Calu3 (cell line): ENCODE measurements at regions not wholly inside any gene's neighbourhood (a gene's known extent, or its start where the extent isn't known, plus 50 kb on each side); places are given as distances from the start of the nearest gene placed in this dataset.

Experiments used
- BruUV-seq: library from RNA; stranded (reverse); fragments of 400-500 nt; replicated peaks from 2 replicates; lab custom pipeline; 2021; lab: Mats Ljungman, UMichigan
- CTCF ChIA-PET: fragments of 300-600 bp; sonication (Branson Sonifier 250); formaldehyde crosslinking; loops from one replicate; lab custom pipeline; 2022; ENCODE audit warnings: antibody characterized with exemption; lab: Charles Lee
- DNase-seq: peaks from one replicate; pipeline ENCODE4 v3.0.0; 2022
- H3K27ac Mint-ChIP-seq: one replicate; pipeline ENCODE4 v1.8.0; 2022; ENCODE audit warnings: mixed read lengths; ENCODE audit not compliant: unreplicated experiment
- H3K27me3 Mint-ChIP-seq: one replicate; pipeline ENCODE4 v1.8.0; 2022; ENCODE audit warnings: mixed read lengths; ENCODE audit not compliant: unreplicated experiment
- H3K36me3 Mint-ChIP-seq: one replicate; pipeline ENCODE4 v1.8.0; 2022; ENCODE audit warnings: mild to moderate bottlenecking, moderate library complexity, mixed read lengths; ENCODE audit not compliant: insufficient read depth, unreplicated experiment
- H3K4me1 Mint-ChIP-seq: one replicate; pipeline ENCODE4 v1.8.0; 2022; ENCODE audit warnings: mild to moderate bottlenecking, low read depth, mixed read lengths; ENCODE audit not compliant: unreplicated experiment
- H3K4me3 Mint-ChIP-seq: one replicate; pipeline ENCODE4 v1.8.0; 2022; ENCODE audit warnings: mild to moderate bottlenecking, low read depth, moderate library complexity, mixed read lengths; ENCODE audit not compliant: unreplicated experiment
- H3K9me3 Mint-ChIP-seq: one replicate; pipeline ENCODE4 v1.8.0; 2022; ENCODE audit warnings: low read depth, mixed read lengths; ENCODE audit not compliant: unreplicated experiment
- intact Hi-C: fragments of 100-400 bp; cut with micrococcal nuclease; formaldehyde crosslinking; loops from one replicate; pipeline ENCODE4 v1.10.0; 2022; ENCODE audit not compliant: unreplicated experiment
- TF ChIP-seq, protein P1 (sequence below): fragments of 200-600 bp; IDR thresholded peaks from one replicate; pipeline ENCODE4 v1.8.0; 2022; ENCODE audit warnings: antibody characterized with exemption; ENCODE audit not compliant: unreplicated experiment

GRCh38 chr4:1517592-1518411 is 111.6 kb upstream of the NKX1-1 start:
- Mint-ChIP-seq H3K9me3 (no peaks in the 10 kb centered on the region), H3K4me3 (no peak overlapping the region), H3K4me1 (no peaks in the 10 kb centered on the region), H3K27me3 (peaks cover 13% of the 10 kb centered on the region), H3K27ac (no peak overlapping the region), H3K36me3 (no peaks in the 10 kb centered on the region)
- TF ChIP-seq, protein P1, sequence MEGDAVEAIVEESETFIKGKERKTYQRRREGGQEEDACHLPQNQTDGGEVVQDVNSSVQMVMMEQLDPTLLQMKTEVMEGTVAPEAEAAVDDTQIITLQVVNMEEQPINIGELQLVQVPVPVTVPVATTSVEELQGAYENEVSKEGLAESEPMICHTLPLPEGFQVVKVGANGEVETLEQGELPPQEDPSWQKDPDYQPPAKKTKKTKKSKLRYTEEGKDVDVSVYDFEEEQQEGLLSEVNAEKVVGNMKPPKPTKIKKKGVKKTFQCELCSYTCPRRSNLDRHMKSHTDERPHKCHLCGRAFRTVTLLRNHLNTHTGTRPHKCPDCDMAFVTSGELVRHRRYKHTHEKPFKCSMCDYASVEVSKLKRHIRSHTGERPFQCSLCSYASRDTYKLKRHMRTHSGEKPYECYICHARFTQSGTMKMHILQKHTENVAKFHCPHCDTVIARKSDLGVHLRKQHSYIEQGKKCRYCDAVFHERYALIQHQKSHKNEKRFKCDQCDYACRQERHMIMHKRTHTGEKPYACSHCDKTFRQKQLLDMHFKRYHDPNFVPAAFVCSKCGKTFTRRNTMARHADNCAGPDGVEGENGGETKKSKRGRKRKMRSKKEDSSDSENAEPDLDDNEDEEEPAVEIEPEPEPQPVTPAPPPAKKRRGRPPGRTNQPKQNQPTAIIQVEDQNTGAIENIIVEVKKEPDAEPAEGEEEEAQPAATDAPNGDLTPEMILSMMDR, result no peak
- BruUV-seq, result no TSS peak
- no peak for DNase-seq
- CTCF ChIA-PET, result no interaction called here
- intact Hi-C loops, result no loop called here

- CTCF ChIA-PET, result no interaction called here
- H3K36me3 Mint-ChIP-seq, result no peaks in the 10 kb centered on the region
Observed at GRCh38 chr4:1516881-1517480, 110.7 kb upstream of the NKX1-1 start.

GRCh38 chr4:1516261-1516660 is 110.0 kb upstream of the NKX1-1 start:
- H3K36me3 Mint-ChIP-seq, result no peaks in the 10 kb centered on the region
- H3K4me1 Mint-ChIP-seq, result no peaks in the 10 kb centered on the region
- H3K4me3 Mint-ChIP-seq, result no peak overlapping the region
- CTCF ChIA-PET, result no interaction called here
- no TSS peak for BruUV-seq
- intact Hi-C loops, result no loop called here
- TF ChIP-seq, protein P1, result no peak
- peaks cover 13% of the 10 kb centered on the region for H3K27me3 Mint-ChIP-seq
- H3K27ac Mint-ChIP-seq, result no peak overlapping the region
- DNase-seq, result no peak
- H3K9me3 Mint-ChIP-seq, result no peaks in the 10 kb centered on the region

More at GRCh38 chr4:1516881-1517480, 110.7 kb upstream of the NKX1-1 start:
- H3K27ac Mint-ChIP-seq, result no peak overlapping the region
- H3K4me1 Mint-ChIP-seq, result no peaks in the 10 kb centered on the region
- no TSS peak for BruUV-seq
- H3K9me3 Mint-ChIP-seq, result no peaks in the 10 kb centered on the region
- no peak overlapping the region for H3K4me3 Mint-ChIP-seq
- H3K27me3 Mint-ChIP-seq, result peaks cover 13% of the 10 kb centered on the region
- no peak for DNase-seq
- TF ChIP-seq, protein P1, result no peak
- intact Hi-C loops, result no loop called here

GRCh38 chr4:1515763-1516162 is 109.5 kb upstream of the NKX1-1 start:
- CTCF ChIA-PET, result no interaction called here
- no peaks in the 10 kb centered on the region for H3K36me3 Mint-ChIP-seq
- no peak overlapping the region for H3K4me3 Mint-ChIP-seq
- H3K4me1 Mint-ChIP-seq, result no peaks in the 10 kb centered on the region
- H3K27me3 Mint-ChIP-seq, result peaks cover 14% of the 10 kb centered on the region
- no peaks in the 10 kb centered on the region for H3K9me3 Mint-ChIP-seq
- no peak for DNase-seq
- no peak overlapping the region for H3K27ac Mint-ChIP-seq
- TF ChIP-seq, protein P1, result no peak
- no TSS peak for BruUV-seq
- intact Hi-C loops, result no loop called here
